HCT116 (cell line): ENCODE measurements at regions not wholly inside any gene's neighbourhood (a gene's known extent, or its start where the extent isn't known, plus 50 kb on each side); places are given as distances from the start of the nearest gene placed in this dataset.

Experiments used
- ATAC-seq: fragments of 200-7000 bp; cut with Tn5 transposase; 2 replicates; pipeline ENCODE4 v1.9.1; 2020; ENCODE audit warnings: mild to moderate bottlenecking, moderate library complexity
- BruUV-seq: library from RNA; stranded (reverse); fragments of 400-500 nt; replicated peaks from 2 replicates; lab custom pipeline; 2021; lab: Mats Ljungman, UMichigan
- CTCF ChIA-PET: fragments of 300-600 bp; sonication (Branson Sonifier 250); formaldehyde crosslinking; loops from one replicate; lab custom pipeline; 2021; ENCODE audit warnings: antibody characterized with exemption; lab: Charles Lee
- POLR2A ChIA-PET: fragments of 300-600, 350-600 bp; sonication (Branson Sonifier 250); formaldehyde crosslinking; loops from one replicate; lab custom pipeline; 2021; ENCODE audit warnings: antibody characterized with exemption; lab: Charles Lee
- RAD21 ChIA-PET, 2 experiments: fragments of 300-600 bp; sonication (Branson Sonifier 250); formaldehyde crosslinking; loops; one replicate each; lab custom pipeline; 2023; ENCODE audit warnings: low total read pairs in 2 of 2; ENCODE audit not compliant: uncharacterized antibody in 2 of 2, unreplicated experiment in 2 of 2, low non-redundant PET in 1 of 2; lab: Charles Lee
- DNase-seq: peaks from one replicate; pipeline ENCODE4 v3.0.0-alpha.2; 2010; ENCODE audit warnings: low read depth, low spot score
- H2AFZ ChIP-seq: fragments of 200-600 bp; shearing (Covaris generic), sonication (generic); 2 replicates; pipeline ENCODE4 v1.6.1; 2017; ENCODE audit warnings: low read depth, mixed run types, mixed read lengths, antibody characterized with exemption, low read length; ENCODE audit not compliant: poor library complexity, severe bottlenecking
- H3K27ac ChIP-seq: 2 replicates; pipeline ENCODE4 v1.5.1; 2012; ENCODE audit warnings: low read depth, low read length
- H3K27me3 ChIP-seq: fragments of 200-600 bp; sonication (generic); 2 replicates; pipeline ENCODE4 v1.6.1; 2016; ENCODE audit warnings: mixed run types, low read length, mixed read lengths; ENCODE audit not compliant: insufficient read depth
- H3K36me3 ChIP-seq, 2 experiments: fragments of 200-500 bp in 1 of 2; fragments of 200-600 bp in 1 of 2; sonication (Bioruptor generic) in 1 of 2; sonication (generic) in 1 of 2; 2 replicates each; pipeline versions ENCODE4 v1.5.1 to v1.6.1; 2014 to 2016; ENCODE audit warnings: low read length in 2 of 2, inconsistent platforms in 1 of 2, mixed read lengths in 1 of 2, mixed run types in 1 of 2; ENCODE audit not compliant: insufficient read depth in 2 of 2, control insufficient read depth in 1 of 2
- H3K4me1 ChIP-seq, 2 experiments: fragments of 200-600 bp in 1 of 2; sonication (generic) in 1 of 2; 2 replicates each; pipeline versions ENCODE4 v1.5.1 to v1.6.1; 2012 to 2017; ENCODE audit warnings: low read length in 2 of 2, inconsistent platforms in 1 of 2, mild to moderate bottlenecking in 1 of 2, mixed read lengths in 1 of 2, mixed run types in 1 of 2, moderate library complexity in 1 of 2; ENCODE audit not compliant: insufficient read depth in 2 of 2, control insufficient read depth in 1 of 2
- H3K4me2 ChIP-seq: fragments of 200-600 bp; sonication (generic); 2 replicates; pipeline ENCODE4 v1.6.1; 2017; ENCODE audit warnings: mixed run types, low read length, mixed read lengths
- H3K4me3 ChIP-seq, 2 experiments: fragments of 200-600 bp in 1 of 2; sonication (generic) in 1 of 2; replicated peaks in 1 of 2; 2 replicates each; pipeline ENCODE4 v1.5.1; 2011 to 2016; ENCODE audit warnings: low read length in 2 of 2, control low read depth in 1 of 2, low read depth in 1 of 2, mild to moderate bottlenecking in 1 of 2, mixed read lengths in 1 of 2, mixed run types in 1 of 2
- H3K79me2 ChIP-seq: fragments of 200-600 bp; sonication (generic); 2 replicates; pipeline ENCODE4 v1.6.1; 2017; ENCODE audit warnings: mild to moderate bottlenecking, mixed run types, low read length, moderate library complexity, mixed read lengths; ENCODE audit not compliant: insufficient read depth
- H3K9ac ChIP-seq: fragments of 200-600 bp; sonication (generic); 2 replicates; pipeline ENCODE4 v1.6.1; 2016; ENCODE audit warnings: low read length, mixed read lengths
- H3K9me2 ChIP-seq: fragments of 200-600 bp; sonication (generic), shearing (Covaris generic); 2 replicates; pipeline ENCODE4 v1.6.1; 2017; ENCODE audit warnings: mixed run types, mild to moderate bottlenecking, moderate library complexity; ENCODE audit not compliant: insufficient read depth
- H3K9me3 ChIP-seq, 2 experiments: fragments of 200-500 bp in 1 of 2; fragments of 200-600 bp in 1 of 2; sonication (Bioruptor generic) in 1 of 2; sonication (generic) in 1 of 2; 2 replicates each; pipeline ENCODE4 v1.6.1; 2014 to 2017; ENCODE audit warnings: low read length in 2 of 2, mixed read lengths in 2 of 2, inconsistent platforms in 1 of 2, low read depth in 1 of 2, mild to moderate bottlenecking in 1 of 2, mixed run types in 1 of 2, moderate library complexity in 1 of 2; ENCODE audit not compliant: control insufficient read depth in 1 of 2, insufficient read depth in 1 of 2
- H4K20me1 ChIP-seq: fragments of 200-600 bp; sonication (generic), shearing (Covaris generic); 2 replicates; pipeline ENCODE4 v1.6.1; 2017; ENCODE audit warnings: mixed run types, mild to moderate bottlenecking, moderate library complexity; ENCODE audit not compliant: insufficient read depth
- ATF3 ChIP-seq: IDR thresholded peaks from 2 replicates; pipeline ENCODE4 v1.6.1; 2012
- CTCF ChIP-seq, 3 experiments: fragments of 200-600 bp in 1 of 3; sonication (generic) in 1 of 3; IDR thresholded peaks in 2 of 3; conservative IDR thresholded peaks in 1 of 3; 2 replicates each; pipeline ENCODE4 v1.5.1; 2012 to 2017; ENCODE audit warnings: low read depth in 2 of 3, low read length in 2 of 3, antibody characterized with exemption in 1 of 3, borderline replicate concordance in 1 of 3, control low read depth in 1 of 3, mild to moderate bottlenecking in 1 of 3, mixed read lengths in 1 of 3, mixed run types in 1 of 3, moderate library complexity in 1 of 3; ENCODE audit not compliant: insufficient read depth in 1 of 3
- EGR1 ChIP-seq: IDR thresholded peaks from 2 replicates; pipeline ENCODE4 v1.6.1; 2012; ENCODE audit warnings: low read depth
- JUND ChIP-seq: IDR thresholded peaks from 2 replicates; pipeline ENCODE4 v1.6.1; 2012
- POLR2AphosphoS5 ChIP-seq: IDR thresholded peaks from 2 replicates; pipeline ENCODE4 v1.6.1; 2011; ENCODE audit warnings: mild to moderate bottlenecking, low read depth, low read length, moderate library complexity
- SIN3A ChIP-seq: IDR thresholded peaks from 2 replicates; pipeline ENCODE4 v1.6.1; 2012; ENCODE audit warnings: low read depth
- SP1 ChIP-seq: IDR thresholded peaks from 2 replicates; pipeline ENCODE4 v1.6.1; 2012; ENCODE audit warnings: low read depth
- SRF ChIP-seq: IDR thresholded peaks from 2 replicates; pipeline ENCODE4 v1.6.1; 2012; ENCODE audit warnings: low read depth
- TCF7L2 ChIP-seq: IDR thresholded peaks from 2 replicates; pipeline ENCODE4 v1.7.0; 2011; ENCODE audit warnings: borderline replicate concordance, inconsistent platforms; ENCODE audit not compliant: insufficient read depth, insufficient read length; ENCODE audit errors: extremely low read depth
- YY1 ChIP-seq: IDR thresholded peaks from 2 replicates; pipeline ENCODE4 v1.6.1; 2011; ENCODE audit warnings: low read length, low read depth, moderate library complexity, mild to moderate bottlenecking; ENCODE audit not compliant: insufficient replicate concordance; ENCODE audit errors: extremely low read depth
- intact Hi-C: fragments of 100-400 bp; cut with micrococcal nuclease; formaldehyde crosslinking; loops from 2 replicates; pipeline ENCODE4 v1.10.0; 2022

- H3K9ac ChIP-seq: no peak overlapping the region
- CTCF ChIA-PET: no interaction called here
- intact Hi-C loops: no loop called here
- no peaks in the 10 kb centered on the region for H3K9me2 ChIP-seq
- no peak overlapping the region for H3K4me3 ChIP-seq
- no peak overlapping the region for H3K4me2 ChIP-seq
- ATAC-seq (peak; percentile 82), DNase-seq (peak; percentile 18)
- H3K27me3 ChIP-seq: peaks cover 5% of the 10 kb centered on the region; the same call in 1 of the 2 replicates
- H2AFZ ChIP-seq: no peak overlapping the region
- no peaks in the 10 kb centered on the region for H3K4me1 ChIP-seq
- H3K27ac ChIP-seq: no peak overlapping the region
- POLR2A ChIA-PET: no interaction called here
- no peaks in the 10 kb centered on the region for H4K20me1 ChIP-seq
- no TSS peak for BruUV-seq
- TF ChIP-seq SRF: no peak
- peak; percentile 12 to 70 (median 66); a peak in 4 of 6 replicates for TF ChIP-seq CTCF (IDR thresholded peaks at IDR 0.05 in 2 of 3, conservative IDR thresholded peaks at IDR 0.05 in 1 of 3; ENCODE audit: borderline replicate concordance in 1 of 3, insufficient read depth in 1 of 3, low read depth in 2 of 3, low read length in 2 of 3)
- TF ChIP-seq TCF7L2: peak; percentile 35
- H3K9me3 ChIP-seq: no peaks in the 10 kb centered on the region
- H3K36me3 ChIP-seq: no peaks in the 10 kb centered on the region
- RAD21 ChIA-PET: no interaction called here
- no peaks in the 10 kb centered on the region for H3K79me2 ChIP-seq
These were observed 111.9 kb upstream of the GGTLC1 start for GRCh38 chr20:24100370-24101011.

GRCh38 chr20:24098886-24099285 is 110.3 kb upstream of the GGTLC1 start:
- Histone ChIP-seq H3K9ac (no peak overlapping the region), H2AFZ (no peak overlapping the region), H3K4me3 (no peak overlapping the region), H4K20me1 (no peaks in the 10 kb centered on the region), H3K79me2 (no peaks in the 10 kb centered on the region), H3K4me1 (no peaks in the 10 kb centered on the region), H3K4me2 (no peak overlapping the region), H3K27ac (no peak overlapping the region), H3K9me3 (no peaks in the 10 kb centered on the region), H3K27me3 (peaks cover 5% of the 10 kb centered on the region; the same call in 1 of the 2 replicates), H3K9me2 (no peaks in the 10 kb centered on the region), H3K36me3 (no peaks in the 10 kb centered on the region)
- POLR2A ChIA-PET: no interaction called here
- intact Hi-C loops: no loop called here
- TF ChIP-seq EGR1 (no peak), ATF3 (no peak), POLR2AphosphoS5 (no peak), JUND (no peak), YY1 (no peak), SP1 (no peak), SIN3A (no peak)
- ATAC-seq (no peak), DNase-seq (no peak)
- RAD21 ChIA-PET: no interaction called here
- CTCF ChIA-PET: no interaction called here
- no TSS peak for BruUV-seq
